Astrocyte of the cerebellum (primary cell): ENCODE measurements at regions not wholly inside any gene's neighbourhood (a gene's known extent, or its start where the extent isn't known, plus 50 kb on each side); places are given as distances from the start of the nearest gene placed in this dataset.
"Not testable (repeated sequence)": the region's sequence is repeated elsewhere in the genome, so short reads cannot be mapped to it uniquely, and the experiment has no call there.

ENCODE experiments used
- DNase-seq: peaks from one replicate; pipeline ENCODE4 v3.0.0-alpha.2; 2011; ENCODE audit warnings: low read depth
- H3K4me3 ChIP-seq: 2 replicates; pipeline ENCODE4 v1.5.1; 2011; ENCODE audit warnings: mild to moderate bottlenecking, low read depth, low read length, moderate library complexity
- in situ Hi-C: cut with HindIII; loops from 2 replicates; pipeline ENCODE4 v1.10.0; 2017; ENCODE audit warnings: low sequenced_read_pairs
- TF ChIP-seq, protein P1 (sequence below): IDR thresholded peaks from 2 replicates; pipeline ENCODE4 v1.5.1; 2012; ENCODE audit warnings: low read length, low read depth, moderate library complexity, mild to moderate bottlenecking; ENCODE audit errors: missing control alignments

DNA sequence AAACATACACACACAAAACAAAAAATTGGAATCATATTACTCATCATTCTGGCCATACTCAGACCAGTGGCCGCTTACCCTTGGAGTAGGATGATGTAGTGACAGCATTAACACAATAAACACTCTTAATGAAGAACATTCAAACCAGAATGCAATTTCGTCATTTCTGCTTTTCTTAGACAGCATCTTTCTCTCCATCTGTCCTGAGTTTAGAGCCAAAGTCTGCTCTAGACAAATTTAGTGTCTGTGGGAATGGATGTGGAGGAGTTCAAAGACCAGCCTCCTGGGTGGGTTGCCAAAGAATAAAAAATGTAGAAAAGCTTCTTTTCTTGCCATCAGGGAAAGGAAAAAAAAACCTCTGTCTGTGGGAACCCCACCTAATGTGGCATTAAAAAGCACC lies 212.4 kb upstream of the POU1F1 start:
- TF ChIP-seq, protein P1, sequence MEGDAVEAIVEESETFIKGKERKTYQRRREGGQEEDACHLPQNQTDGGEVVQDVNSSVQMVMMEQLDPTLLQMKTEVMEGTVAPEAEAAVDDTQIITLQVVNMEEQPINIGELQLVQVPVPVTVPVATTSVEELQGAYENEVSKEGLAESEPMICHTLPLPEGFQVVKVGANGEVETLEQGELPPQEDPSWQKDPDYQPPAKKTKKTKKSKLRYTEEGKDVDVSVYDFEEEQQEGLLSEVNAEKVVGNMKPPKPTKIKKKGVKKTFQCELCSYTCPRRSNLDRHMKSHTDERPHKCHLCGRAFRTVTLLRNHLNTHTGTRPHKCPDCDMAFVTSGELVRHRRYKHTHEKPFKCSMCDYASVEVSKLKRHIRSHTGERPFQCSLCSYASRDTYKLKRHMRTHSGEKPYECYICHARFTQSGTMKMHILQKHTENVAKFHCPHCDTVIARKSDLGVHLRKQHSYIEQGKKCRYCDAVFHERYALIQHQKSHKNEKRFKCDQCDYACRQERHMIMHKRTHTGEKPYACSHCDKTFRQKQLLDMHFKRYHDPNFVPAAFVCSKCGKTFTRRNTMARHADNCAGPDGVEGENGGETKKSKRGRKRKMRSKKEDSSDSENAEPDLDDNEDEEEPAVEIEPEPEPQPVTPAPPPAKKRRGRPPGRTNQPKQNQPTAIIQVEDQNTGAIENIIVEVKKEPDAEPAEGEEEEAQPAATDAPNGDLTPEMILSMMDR = no peak
- DNase-seq = no peak
- in situ Hi-C loops = no loop called here

DNA sequence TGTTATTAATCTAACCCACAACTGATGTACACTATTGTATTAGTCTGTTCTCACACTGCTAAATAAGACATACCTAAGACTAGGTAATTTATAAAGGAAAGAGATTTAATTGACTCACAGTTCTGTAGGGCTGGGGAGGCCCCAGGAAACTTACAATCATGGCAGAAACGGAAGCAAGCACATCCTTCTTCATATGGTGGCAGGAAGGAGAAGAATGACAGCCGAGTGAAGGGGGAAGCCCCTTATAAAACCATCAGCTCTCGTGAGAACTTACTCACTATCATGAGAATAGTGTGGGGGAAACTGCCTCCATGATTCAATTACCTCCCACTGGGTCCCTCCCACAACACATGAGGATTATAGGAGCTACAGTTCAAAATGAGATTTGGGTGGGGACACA lies 210.3 kb upstream of the POU1F1 start:
- DNase-seq, H3K4me3 ChIP-seq, in situ Hi-C loops: not testable (repeated sequence)

More for the DNA sequence above, 212.4 kb upstream of the POU1F1 start:
- H3K4me3 ChIP-seq = no peak overlapping the region

DNA sequence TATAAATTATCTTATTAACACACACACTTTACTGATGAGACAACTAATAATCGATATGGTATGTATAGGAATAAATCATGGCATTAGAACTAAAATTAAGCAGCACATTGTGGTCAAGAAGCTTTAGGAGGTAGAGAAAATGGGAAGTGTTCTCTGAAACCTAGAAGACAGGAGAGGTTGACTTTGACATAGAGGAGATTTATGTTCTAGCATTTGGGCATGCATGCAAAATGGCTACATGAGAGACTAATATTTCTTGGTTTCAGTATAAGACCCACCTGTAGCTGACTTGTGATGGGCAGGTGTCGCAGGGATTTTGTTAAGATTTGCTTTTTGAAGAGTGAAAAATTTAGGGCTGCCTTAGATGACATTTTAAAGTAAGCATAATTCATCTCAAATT lies 209.7 kb upstream of the POU1F1 start:
- no peak for DNase-seq
- TF ChIP-seq, protein P1 = no peak
- H3K4me3 ChIP-seq = no peak overlapping the region
- in situ Hi-C loops = no loop called here

DNA sequence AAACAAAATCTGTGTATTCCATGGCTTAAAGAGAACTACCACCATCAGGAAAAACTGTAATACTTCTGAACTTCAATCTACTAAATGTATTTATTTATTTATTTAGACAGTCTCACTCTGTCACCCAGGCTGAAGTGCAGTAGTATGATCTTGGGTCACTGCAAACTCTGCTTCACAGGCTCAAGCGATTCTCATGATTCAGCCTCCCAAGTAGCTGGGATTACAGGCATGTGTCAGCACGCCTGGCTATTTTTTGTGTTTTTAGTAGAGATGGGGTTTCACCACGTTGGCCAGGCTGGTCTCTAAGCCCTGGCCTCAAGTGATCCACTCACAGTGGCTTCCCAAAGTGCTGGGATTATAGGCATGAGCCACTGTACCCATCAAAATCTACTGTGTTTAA lies 202.3 kb upstream of the POU1F1 start:
- no peak overlapping the region for H3K4me3 ChIP-seq
- TF ChIP-seq, protein P1 = no peak
- in situ Hi-C loops = no loop called here
- DNase-seq = no peak

DNA sequence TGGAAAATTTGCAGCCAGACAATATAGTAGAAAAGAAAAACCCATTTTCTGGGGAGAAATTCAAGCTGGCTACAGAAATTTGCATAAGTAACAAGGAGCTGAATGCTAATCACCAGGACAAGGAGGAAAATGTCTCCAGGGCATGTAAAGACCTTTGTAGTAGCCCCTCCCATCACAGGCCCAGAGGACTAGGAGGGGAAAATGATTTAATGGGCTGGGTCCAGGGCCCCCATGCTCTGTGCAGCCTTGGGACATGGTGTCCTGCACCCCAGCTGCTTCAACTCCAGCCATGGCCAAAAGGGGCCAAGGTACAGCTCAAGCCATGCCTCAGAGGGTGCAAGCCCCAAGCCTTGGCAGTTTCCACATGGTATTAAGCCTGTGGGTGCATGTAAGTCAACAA lies 197.6 kb upstream of the POU1F1 start:
- TF ChIP-seq, protein P1 = no peak
- in situ Hi-C loops = no loop called here
- no peak for DNase-seq
- H3K4me3 ChIP-seq = no peak overlapping the region

DNA sequence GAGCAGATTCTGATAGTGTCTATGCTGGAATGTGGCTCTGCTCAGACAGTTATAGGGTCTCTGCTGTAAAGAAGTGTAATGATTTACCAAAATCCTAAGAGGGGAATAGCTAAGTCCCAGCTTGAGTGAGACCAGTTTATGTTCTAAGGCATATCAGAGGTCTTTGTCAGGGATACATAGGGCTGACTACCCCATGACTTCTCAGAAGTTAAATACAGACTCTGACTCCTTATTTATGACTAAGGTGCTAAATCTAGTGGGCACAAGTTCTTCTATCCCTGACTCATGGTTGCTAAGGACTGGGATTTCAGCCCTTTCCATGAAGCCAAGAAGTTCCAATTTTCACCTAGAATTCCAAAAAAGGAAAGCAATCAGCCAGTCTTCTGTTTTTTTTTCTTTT lies 192.6 kb upstream of the POU1F1 start:
- TF ChIP-seq, protein P1 = no peak
- no peak for DNase-seq

DNA sequence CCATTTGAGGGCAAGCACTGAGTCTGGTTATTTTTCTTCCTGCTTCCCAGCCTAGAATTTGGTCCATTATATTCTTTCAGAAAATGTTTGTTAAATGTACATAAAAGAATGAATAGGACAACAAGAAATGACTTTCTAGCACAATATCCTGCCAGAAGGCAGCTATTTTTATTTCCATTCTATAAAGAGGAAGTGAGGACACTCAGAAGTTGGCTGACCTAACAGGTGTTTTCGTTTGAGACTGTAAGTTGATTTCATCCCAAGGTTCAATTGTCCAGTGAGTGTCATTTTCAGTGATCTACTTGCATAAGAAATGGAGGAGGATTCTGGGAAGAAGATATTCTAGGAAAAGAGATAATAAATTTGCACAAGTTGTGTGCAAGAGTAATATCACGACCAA lies 191.9 kb upstream of the POU1F1 start:
- in situ Hi-C loops = no loop called here
- no peak overlapping the region for H3K4me3 ChIP-seq
- TF ChIP-seq, protein P1 = no peak
- DNase-seq = no peak

More for the DNA sequence above, 192.6 kb upstream of the POU1F1 start:
- no peak overlapping the region for H3K4me3 ChIP-seq
- in situ Hi-C loops = no loop called here
